OCI-LY1 (cell line): ENCODE measurements at regions not wholly inside any gene's neighbourhood (a gene's known extent, or its start where the extent isn't known, plus 50 kb on each side); places are given as distances from the start of the nearest gene placed in this dataset.
A peak's percentile ranks its signal among the peaks of the same experiment; 100 is the strongest.

Experiments used
- H2AFZ ChIP-seq: fragments of 200-600 bp; sonication (generic), shearing (Covaris generic); 2 replicates; pipeline ENCODE4 v1.6.0; 2014; ENCODE audit warnings: antibody characterized with exemption, mild to moderate bottlenecking, low read length
- H3F3A ChIP-seq: fragments of 200-600 bp; sonication (generic), shearing (Covaris generic); 2 replicates; pipeline ENCODE4 v1.6.0; 2014; ENCODE audit warnings: mild to moderate bottlenecking, antibody characterized with exemption, low read length, moderate library complexity; ENCODE audit not compliant: insufficient read depth
- H3K27ac ChIP-seq: fragments of 200-600 bp; sonication (generic); 2 replicates; pipeline ENCODE4 v1.5.1; 2014; ENCODE audit warnings: low read length, mixed run types, mild to moderate bottlenecking, low read depth; ENCODE audit not compliant: poor library complexity, severe bottlenecking
- H3K27me3 ChIP-seq: fragments of 200-600 bp; sonication (generic); 2 replicates; pipeline ENCODE4 v1.6.0; 2014; ENCODE audit warnings: antibody characterized with exemption, mild to moderate bottlenecking, low read length, moderate library complexity; ENCODE audit not compliant: insufficient read depth
- H3K36me3 ChIP-seq: fragments of 200-600 bp; sonication (generic); 2 replicates; pipeline ENCODE4 v1.6.1; 2014; ENCODE audit warnings: mild to moderate bottlenecking, antibody characterized with exemption, low read length, moderate library complexity, mixed read lengths; ENCODE audit not compliant: insufficient read depth
- H3K4me1 ChIP-seq: fragments of 200-600 bp; sonication (generic); 2 replicates; pipeline ENCODE4 v1.5.1; 2014; ENCODE audit warnings: mild to moderate bottlenecking, low read length, moderate library complexity; ENCODE audit not compliant: insufficient read depth, severe bottlenecking
- H3K4me2 ChIP-seq: fragments of 200-600 bp; sonication (generic), shearing (Covaris generic); 2 replicates; pipeline ENCODE4 v1.6.1; 2014; ENCODE audit warnings: low read length
- H3K4me3 ChIP-seq: fragments of 200-600 bp; sonication (generic); 2 replicates; pipeline ENCODE4 v1.5.1; 2014; ENCODE audit warnings: low read length, low read depth, mild to moderate bottlenecking, mixed read lengths; ENCODE audit not compliant: poor library complexity, severe bottlenecking
- H3K79me2 ChIP-seq: fragments of 200-600 bp; shearing (Covaris generic); 2 replicates; pipeline ENCODE4 v1.6.1; 2016; ENCODE audit warnings: mixed run types, low read length, mixed read lengths; ENCODE audit not compliant: insufficient read depth
- H3K9ac ChIP-seq: fragments of 200-600 bp; sonication (generic), shearing (Covaris generic); 2 replicates; pipeline ENCODE4 v1.6.1; 2014; ENCODE audit warnings: mild to moderate bottlenecking, low read length, mixed read lengths
- H3K9me2 ChIP-seq: fragments of 200-600 bp; sonication (generic), shearing (Covaris generic); 2 replicates; pipeline ENCODE4 v1.6.1; 2014; ENCODE audit warnings: low read depth, mild to moderate bottlenecking, low read length, mixed read lengths
- H3K9me3 ChIP-seq: fragments of 200-600 bp; shearing (Covaris generic); 2 replicates; pipeline ENCODE4 v1.6.1; 2014; ENCODE audit warnings: low read length, mixed read lengths
- H4K20me1 ChIP-seq: fragments of 200-600 bp; sonication (generic), shearing (Covaris generic); 2 replicates; pipeline ENCODE4 v1.6.0; 2016; ENCODE audit warnings: mild to moderate bottlenecking, low read length; ENCODE audit not compliant: insufficient read depth
- EZH2 ChIP-seq: fragments of 200-600 bp; sonication (generic), shearing (Covaris generic); IDR thresholded peaks from 2 replicates; pipeline ENCODE4 v1.8.0; 2017; ENCODE audit warnings: borderline replicate concordance, mixed run types, mild to moderate bottlenecking, antibody characterized with exemption, low read length, moderate library complexity, mixed read lengths
- TF ChIP-seq, protein P1 (sequence below): fragments of 200-600 bp; sonication (generic), shearing (Covaris generic); IDR thresholded peaks from 2 replicates; pipeline ENCODE4 v1.5.1; 2017; ENCODE audit warnings: mild to moderate bottlenecking, antibody characterized with exemption, low read length, moderate library complexity, mixed read lengths

DNA sequence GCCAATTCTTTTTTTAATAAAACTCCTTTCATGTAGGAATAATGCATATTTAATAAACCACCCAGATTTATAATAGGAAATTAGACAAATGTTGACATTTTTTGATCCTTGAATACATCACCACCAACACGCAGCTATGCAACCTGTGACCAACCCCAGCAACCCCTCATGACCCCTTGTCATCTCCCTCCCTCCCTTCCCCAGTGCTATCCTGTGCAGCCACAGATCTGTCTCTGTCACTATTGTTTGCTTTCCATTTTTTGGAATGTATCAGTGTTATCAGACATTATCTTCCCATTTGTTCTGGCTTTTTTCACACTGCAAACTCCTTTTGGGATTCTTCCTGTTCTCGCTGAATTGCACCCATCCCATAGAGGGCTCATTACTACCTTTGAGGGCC, 114.1 kb downstream of the VPREB1 start:
- Histone ChIP-seq H3K27ac (peak overlapping the region; percentile 69), H3F3A (no peaks in the 10 kb centered on the region), H3K4me3 (no peak overlapping the region), H3K9me2 (no peaks in the 10 kb centered on the region), H4K20me1 (no peaks in the 10 kb centered on the region), H3K9me3 (no peaks in the 10 kb centered on the region), H3K4me1 (peaks cover 32% of the 10 kb centered on the region), H2AFZ (no peak overlapping the region), H3K27me3 (no peaks in the 10 kb centered on the region), H3K4me2 (no peak overlapping the region), H3K36me3 (no peaks in the 10 kb centered on the region), H3K9ac (no peak overlapping the region), H3K79me2 (no peaks in the 10 kb centered on the region)
- TF ChIP-seq, protein P1, sequence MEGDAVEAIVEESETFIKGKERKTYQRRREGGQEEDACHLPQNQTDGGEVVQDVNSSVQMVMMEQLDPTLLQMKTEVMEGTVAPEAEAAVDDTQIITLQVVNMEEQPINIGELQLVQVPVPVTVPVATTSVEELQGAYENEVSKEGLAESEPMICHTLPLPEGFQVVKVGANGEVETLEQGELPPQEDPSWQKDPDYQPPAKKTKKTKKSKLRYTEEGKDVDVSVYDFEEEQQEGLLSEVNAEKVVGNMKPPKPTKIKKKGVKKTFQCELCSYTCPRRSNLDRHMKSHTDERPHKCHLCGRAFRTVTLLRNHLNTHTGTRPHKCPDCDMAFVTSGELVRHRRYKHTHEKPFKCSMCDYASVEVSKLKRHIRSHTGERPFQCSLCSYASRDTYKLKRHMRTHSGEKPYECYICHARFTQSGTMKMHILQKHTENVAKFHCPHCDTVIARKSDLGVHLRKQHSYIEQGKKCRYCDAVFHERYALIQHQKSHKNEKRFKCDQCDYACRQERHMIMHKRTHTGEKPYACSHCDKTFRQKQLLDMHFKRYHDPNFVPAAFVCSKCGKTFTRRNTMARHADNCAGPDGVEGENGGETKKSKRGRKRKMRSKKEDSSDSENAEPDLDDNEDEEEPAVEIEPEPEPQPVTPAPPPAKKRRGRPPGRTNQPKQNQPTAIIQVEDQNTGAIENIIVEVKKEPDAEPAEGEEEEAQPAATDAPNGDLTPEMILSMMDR: no peak
- no peak for TF ChIP-seq EZH2

DNA sequence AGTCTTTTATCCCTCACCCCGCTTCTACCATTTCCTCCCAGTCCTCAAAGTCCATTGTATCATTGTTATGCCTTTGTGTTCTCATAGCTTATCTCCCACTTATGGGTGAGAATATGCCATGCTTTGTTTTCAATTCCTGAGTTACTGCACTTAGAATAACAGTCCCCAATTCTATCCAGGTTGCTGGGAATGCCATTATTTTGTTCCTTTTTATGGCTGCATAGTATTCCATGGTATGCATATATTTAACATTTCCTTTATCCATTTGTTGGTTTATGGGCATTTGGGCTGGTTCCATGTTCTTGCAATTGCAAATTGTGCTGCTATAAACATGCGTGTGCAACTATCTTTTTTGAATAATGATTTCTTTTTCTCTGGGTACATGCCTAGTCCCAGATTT, 114.9 kb downstream of the VPREB1 start:
- Histone ChIP-seq H3K27me3 (no peaks in the 10 kb centered on the region), H3K36me3 (no peaks in the 10 kb centered on the region), H3K27ac (no peak overlapping the region), H3K4me1 (peaks cover 35% of the 10 kb centered on the region), H3K9ac (no peak overlapping the region), H4K20me1 (no peaks in the 10 kb centered on the region), H3K9me2 (no peaks in the 10 kb centered on the region), H3K4me3 (no peak overlapping the region), H2AFZ (no peak overlapping the region), H3F3A (no peaks in the 10 kb centered on the region), H3K79me2 (no peaks in the 10 kb centered on the region), H3K9me3 (no peaks in the 10 kb centered on the region), H3K4me2 (no peak overlapping the region)
- TF ChIP-seq, protein P1: no peak
- no peak for TF ChIP-seq EZH2

DNA sequence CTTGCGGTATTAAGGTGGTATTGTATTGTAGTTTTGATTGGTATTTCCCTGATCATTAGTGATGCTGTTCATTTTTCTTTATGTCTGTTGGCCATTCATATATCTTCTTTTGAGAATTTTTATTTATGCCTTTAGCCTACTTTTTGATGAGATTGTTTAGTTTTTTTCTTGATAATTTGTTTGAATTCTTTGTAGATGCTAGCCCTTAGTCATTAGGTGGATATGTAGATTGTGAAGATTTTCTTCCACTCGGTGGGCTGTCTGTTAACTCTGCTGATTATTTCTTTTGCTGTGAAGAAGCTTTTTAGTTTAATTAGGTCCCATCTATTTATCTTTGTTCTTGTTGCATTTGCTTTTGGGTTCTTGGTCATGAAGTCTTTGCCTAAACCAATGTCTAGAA, 115.4 kb downstream of the VPREB1 start:
- H3K79me2 ChIP-seq: no peaks in the 10 kb centered on the region
- no peak overlapping the region for H3K4me3 ChIP-seq
- H2AFZ ChIP-seq: no peak overlapping the region
- H3K4me2 ChIP-seq: no peak overlapping the region
- H3K36me3 ChIP-seq: no peaks in the 10 kb centered on the region
- no peaks in the 10 kb centered on the region for H3K9me2 ChIP-seq
- no peaks in the 10 kb centered on the region for H4K20me1 ChIP-seq
- H3K9ac ChIP-seq: no peak overlapping the region
- no peaks in the 10 kb centered on the region for H3F3A ChIP-seq
- no peak overlapping the region for H3K27ac ChIP-seq
- peaks cover 35% of the 10 kb centered on the region for H3K4me1 ChIP-seq
- no peaks in the 10 kb centered on the region for H3K27me3 ChIP-seq
- H3K9me3 ChIP-seq: no peaks in the 10 kb centered on the region
- TF ChIP-seq EZH2: no peak
- TF ChIP-seq, protein P1: no peak
